Neuronal stem cell (in vitro differentiated cells): ENCODE measurements at regions not wholly inside any gene's neighbourhood (a gene's known extent, or its start where the extent isn't known, plus 50 kb on each side); places are given as distances from the start of the nearest gene placed in this dataset.

ENCODE experiments used
- DNase-seq: peaks from one replicate; pipeline ENCODE4 v3.0.0-alpha.2; 2013; ENCODE audit warnings: low spot score
- H2AFZ ChIP-seq: one replicate; pipeline ENCODE4 v1.6.1; 2013; ENCODE audit warnings: mild to moderate bottlenecking, low read length, inconsistent platforms
- H2AK5ac ChIP-seq: 2 replicates; pipeline ENCODE4 v1.6.1; 2013; ENCODE audit warnings: low read depth, mild to moderate bottlenecking, inconsistent platforms, low read length, moderate library complexity, mixed read lengths
- H2BK120ac ChIP-seq: 2 replicates; pipeline ENCODE4 v1.6.1; 2013; ENCODE audit warnings: low read depth, mild to moderate bottlenecking, inconsistent platforms, low read length, moderate library complexity, mixed read lengths
- H2BK12ac ChIP-seq: one replicate; pipeline ENCODE4 v1.6.1; 2013; ENCODE audit warnings: low read length, inconsistent platforms
- H2BK15ac ChIP-seq: 2 replicates; pipeline ENCODE4 v1.6.1; 2013; ENCODE audit warnings: mild to moderate bottlenecking, low read length, inconsistent platforms, mixed read lengths
- H2BK5ac ChIP-seq: one replicate; pipeline ENCODE4 v1.6.1; 2013; ENCODE audit warnings: inconsistent platforms, mild to moderate bottlenecking, low read length, moderate library complexity
- H3K14ac ChIP-seq: one replicate; pipeline ENCODE4 v1.6.1; 2013; ENCODE audit warnings: low read length, inconsistent platforms
- H3K18ac ChIP-seq: 2 replicates; pipeline ENCODE4 v1.6.1; 2013; ENCODE audit warnings: low read length, inconsistent platforms
- H3K23ac ChIP-seq: 2 replicates; pipeline ENCODE4 v1.6.1; 2013; ENCODE audit warnings: low read depth, mild to moderate bottlenecking, mixed read lengths, low read length, inconsistent platforms; ENCODE audit not compliant: poor library complexity
- H3K27ac ChIP-seq: replicated peaks from 3 replicates; pipeline ENCODE4 v1.5.1; 2013; ENCODE audit warnings: low read length, inconsistent platforms
- H3K27me3 ChIP-seq, 3 experiments: 2 replicates each; pipeline ENCODE4 v1.6.1; 2013; ENCODE audit warnings: low read length in 3 of 3, mild to moderate bottlenecking in 2 of 3, inconsistent platforms in 1 of 3, low read depth in 1 of 3, mixed read lengths in 1 of 3, moderate library complexity in 1 of 3; ENCODE audit not compliant: control insufficient read depth in 3 of 3, insufficient read depth in 3 of 3
- H3K36me3 ChIP-seq, 2 donors: replicated peaks in 1 of 2; 2 replicates each; pipeline ENCODE4 v1.6.1; 2013; ENCODE audit warnings: low read length in 2 of 2; ENCODE audit not compliant: control insufficient read depth in 2 of 2, insufficient read depth in 2 of 2
- H3K4ac ChIP-seq: 2 replicates; pipeline ENCODE4 v1.6.1; 2013; ENCODE audit warnings: inconsistent platforms, mild to moderate bottlenecking, low read length, moderate library complexity
- H3K4me1 ChIP-seq, 2 donors: 1 replicate in 1 of 2; 2 replicates in 1 of 2; pipeline ENCODE4 v1.6.1; 2013; ENCODE audit warnings: low read length in 2 of 2, low read depth in 1 of 2; ENCODE audit not compliant: control insufficient read depth in 2 of 2, insufficient read depth in 1 of 2
- H3K4me2 ChIP-seq: one replicate; pipeline ENCODE4 v1.6.1; 2013; ENCODE audit warnings: mild to moderate bottlenecking, low read length, inconsistent platforms; ENCODE audit not compliant: insufficient read depth, poor library complexity, severe bottlenecking
- H3K4me3 ChIP-seq, 2 donors: 2 replicates each; pipeline ENCODE4 v1.5.1; 2013; ENCODE audit warnings: low read length in 2 of 2, mild to moderate bottlenecking in 2 of 2, inconsistent platforms in 1 of 2, moderate library complexity in 1 of 2
- H3K79me1 ChIP-seq: one replicate; pipeline ENCODE4 v1.6.1; 2013; ENCODE audit warnings: low read depth, mild to moderate bottlenecking, inconsistent platforms, low read length, moderate library complexity
- H3K9ac ChIP-seq: one replicate; pipeline ENCODE4 v1.6.1; 2013; ENCODE audit warnings: mild to moderate bottlenecking, low read depth, low read length, inconsistent platforms; ENCODE audit not compliant: poor library complexity
- H3K9me3 ChIP-seq, 2 donors: replicated peaks in 1 of 2; 2 replicates each; pipeline versions ENCODE3 to v1.6.1; 2013; ENCODE audit warnings: low read length in 2 of 2, mild to moderate bottlenecking in 2 of 2, inconsistent platforms in 1 of 2, low read depth in 1 of 2, mixed read lengths in 1 of 2, moderate library complexity in 1 of 2; ENCODE audit not compliant: control insufficient read depth in 2 of 2, insufficient read depth in 1 of 2
- H4K8ac ChIP-seq: one replicate; pipeline ENCODE4 v1.6.1; 2013; ENCODE audit warnings: low read depth, mild to moderate bottlenecking, inconsistent platforms, low read length, moderate library complexity
- H4K91ac ChIP-seq: one replicate; pipeline ENCODE4 v1.6.1; 2013; ENCODE audit warnings: low read length, low read depth, mild to moderate bottlenecking, inconsistent platforms; ENCODE audit not compliant: poor library complexity
- WGBS, 2 donors: extraction: QIAGEN DNeasy Blood & Tissue Kit; methylation state at CpG; one replicate each; pipeline ENCODE4 v1.1.7; 2013; ENCODE audit warnings: missing lambda C conversion rate in 2 of 2, mixed read lengths in 1 of 2; ENCODE audit not compliant: insufficient read length in 2 of 2, insufficient replicate concordance in 1 of 2; ENCODE audit errors: extremely low coverage in 2 of 2; 5-methylcytosine and 5-hydroxymethylcytosine counted together

GRCh38 chr9:84557751-84558150, 111.8 kb upstream of the NTRK2 start:
- Histone ChIP-seq H2BK5ac (no peak overlapping the region), H3K4me3 (no peak overlapping the region), H3K14ac (no peak overlapping the region), H3K4me1 (peaks cover 0 to 2% of the 10 kb centered on the region in 2 donors), H3K79me1 (no peaks in the 10 kb centered on the region), H3K4me2 (no peak overlapping the region), H3K36me3 (no peaks in the 10 kb centered on the region), H3K18ac (no peak overlapping the region), H3K27me3 (no peaks in the 10 kb centered on the region), H3K9ac (no peak overlapping the region), H2AK5ac (no peak overlapping the region), H3K4ac (no peak overlapping the region), H4K8ac (no peak overlapping the region), H2BK15ac (no peak overlapping the region), H4K91ac (no peak overlapping the region), H2BK12ac (no peak overlapping the region), H2AFZ (no peak overlapping the region), H2BK120ac (no peak overlapping the region), H3K9me3 (no peaks in the 10 kb centered on the region), H3K23ac (no peak overlapping the region), H3K27ac (no peak overlapping the region)
- no CpG with 5 or more reads among the region's 4 CpGs for WGBS, 2 donors
- no peak for DNase-seq

- Histone ChIP-seq H3K4me1 (peaks cover 0 to 2% of the 10 kb centered on the region in 2 donors), H3K4me2 (no peak overlapping the region), H4K91ac (no peak overlapping the region), H3K27ac (no peak overlapping the region), H2AK5ac (no peak overlapping the region), H3K4ac (no peak overlapping the region), H3K14ac (no peak overlapping the region), H2AFZ (no peak overlapping the region), H2BK5ac (no peak overlapping the region), H3K27me3 (no peaks in the 10 kb centered on the region), H3K18ac (no peak overlapping the region), H4K8ac (no peak overlapping the region), H3K79me1 (no peaks in the 10 kb centered on the region), H3K36me3 (no peaks in the 10 kb centered on the region), H3K9ac (no peak overlapping the region), H2BK12ac (no peak overlapping the region), H3K4me3 (no peak overlapping the region), H2BK15ac (no peak overlapping the region), H3K23ac (no peak overlapping the region), H3K9me3 (no peaks in the 10 kb centered on the region), H2BK120ac (no peak overlapping the region)
- no peak for DNase-seq
Observed at GRCh38 chr9:84563691-84564090, 105.8 kb upstream of the NTRK2 start.

- Histone ChIP-seq H2BK120ac (no peak overlapping the region), H3K14ac (no peak overlapping the region), H4K8ac (no peak overlapping the region), H3K27me3 (no peaks in the 10 kb centered on the region), H3K4me1 (no peaks in the 10 kb centered on the region), H3K4me2 (no peak overlapping the region), H3K79me1 (no peaks in the 10 kb centered on the region), H3K9ac (no peak overlapping the region), H2BK5ac (no peak overlapping the region), H2BK12ac (no peak overlapping the region), H3K36me3 (no peaks in the 10 kb centered on the region), H3K9me3 (no peaks in the 10 kb centered on the region), H4K91ac (no peak overlapping the region), H3K23ac (no peak overlapping the region), H3K4ac (no peak overlapping the region), H2AFZ (no peak overlapping the region), H3K18ac (no peak overlapping the region), H2AK5ac (no peak overlapping the region), H2BK15ac (no peak overlapping the region), H3K4me3 (no peak overlapping the region), H3K27ac (no peak overlapping the region)
- DNase-seq: no peak
- no CpG with 5 or more reads among the region's 1 CpG for WGBS, 2 donors
Observed at GRCh38 chr9:84567805-84568204, 101.7 kb upstream of the NTRK2 start.

GRCh38 chr9:84570482-84571154, 98.9 kb upstream of the NTRK2 start:
- Histone ChIP-seq H2AK5ac (no peak overlapping the region), H3K4me3 (no peak overlapping the region), H4K91ac (no peak overlapping the region), H3K9ac (no peak overlapping the region), H2BK12ac (no peak overlapping the region), H3K36me3 (no peaks in the 10 kb centered on the region), H3K14ac (no peak overlapping the region), H2AFZ (no peak overlapping the region), H2BK120ac (no peak overlapping the region), H2BK5ac (no peak overlapping the region), H3K18ac (no peak overlapping the region), H3K4me1 (peaks cover 0 to 1% of the 10 kb centered on the region in 2 donors), H3K23ac (no peak overlapping the region), H3K4me2 (no peak overlapping the region), H2BK15ac (no peak overlapping the region), H4K8ac (no peak overlapping the region), H3K9me3 (no peaks in the 10 kb centered on the region), H3K27me3 (no peaks in the 10 kb centered on the region), H3K79me1 (no peaks in the 10 kb centered on the region), H3K4ac (no peak overlapping the region), H3K27ac (no peak overlapping the region)
- WGBS, 2 donors: no CpG with 5 or more reads among the region's 2 CpGs
- DNase-seq: no peak
